ENCODE measurements at regions not wholly inside any gene's neighbourhood (a gene's known extent, or its start where the extent isn't known, plus 50 kb on each side); places are given as distances from the start of the nearest gene placed in this dataset.
"Not testable (repeated sequence)": the region's sequence is repeated elsewhere in the genome, so short reads cannot be mapped to it uniquely, and the experiment has no call there.

- ChIA-PET CTCF (no interaction called here), POLR2A (no interaction called here)
- DNase-seq (ENCODE audit: extremely low spot score) = no peak
- TF ChIP-seq CTCF (IDR thresholded peaks at IDR 0.05; ENCODE audit: control extremely low read depth, extremely low read depth, low read depth, missing control alignments) = no peak
Observed at GRCh38 chr3:173289072-173289471, 108.5 kb upstream of the NLGN1 start.

GRCh38 chr3:173287361-173287760, 110.2 kb upstream of the NLGN1 start:
- no peak for TF ChIP-seq CTCF (IDR thresholded peaks at IDR 0.05; ENCODE audit: control extremely low read depth, extremely low read depth, low read depth, missing control alignments)
- POLR2A ChIA-PET = no interaction called here
- CTCF ChIA-PET = no interaction called here
- DNase-seq (ENCODE audit: extremely low spot score) = no peak

GRCh38 chr3:173286507-173286906, 111.0 kb upstream of the NLGN1 start:
- CTCF ChIA-PET; DNase-seq (ENCODE audit: extremely low spot score); POLR2A ChIA-PET: not testable (repeated sequence)

- DNase-seq (ENCODE audit: extremely low spot score) = no peak
- no peak for TF ChIP-seq CTCF (IDR thresholded peaks at IDR 0.05; ENCODE audit: control extremely low read depth, extremely low read depth, low read depth, missing control alignments)
- POLR2A ChIA-PET = no interaction called here
- CTCF ChIA-PET = no interaction called here
Observed at GRCh38 chr3:173284301-173284700, 113.2 kb upstream of the NLGN1 start.

GRCh38 chr3:173275740-173276139, 121.8 kb upstream of the NLGN1 start:
- ChIA-PET POLR2A (no interaction called here), CTCF (no interaction called here)
- no peak for TF ChIP-seq CTCF (IDR thresholded peaks at IDR 0.05; ENCODE audit: control extremely low read depth, extremely low read depth, low read depth, missing control alignments)
- peak; percentile 13 for DNase-seq (ENCODE audit: extremely low spot score)

- no peak for DNase-seq (ENCODE audit: extremely low spot score)
- POLR2A ChIA-PET = no interaction called here
- CTCF ChIA-PET = no interaction called here
- TF ChIP-seq CTCF (IDR thresholded peaks at IDR 0.05; ENCODE audit: control extremely low read depth, extremely low read depth, low read depth, missing control alignments) = no peak
Observed at GRCh38 chr3:173273838-173274237, 123.7 kb upstream of the NLGN1 start.

GRCh38 chr3:173268781-173269180, 127.7 kb upstream of the SPATA16 start:
- POLR2A ChIA-PET = no interaction called here
- CTCF ChIA-PET = no interaction called here
- no peak for TF ChIP-seq CTCF (IDR thresholded peaks at IDR 0.05; ENCODE audit: control extremely low read depth, extremely low read depth, low read depth, missing control alignments)
- DNase-seq (ENCODE audit: extremely low spot score) = no peak
